Activated CD8-positive, alpha-beta memory T cell treated with anti-CD3 and anti-CD28 coated beads for 4 hours (primary cell): ENCODE measurements at regions not wholly inside any gene's neighbourhood (a gene's known extent, or its start where the extent isn't known, plus 50 kb on each side); places are given as distances from the start of the nearest gene placed in this dataset.
"Not testable (repeated sequence)": the region's sequence is repeated elsewhere in the genome, so short reads cannot be mapped to it uniquely, and the experiment has no call there.

Experiments
- DNase-seq, 2 donors: peaks; one replicate each; pipeline ENCODE4 v3.0.0-alpha.2; 2020; ENCODE audit warnings: low read depth in 2 of 2

- DNase-seq = no peak
Measured at GRCh38 chr12:13924286-13924685, 57.1 kb downstream of the GRIN2B start.

DNA sequence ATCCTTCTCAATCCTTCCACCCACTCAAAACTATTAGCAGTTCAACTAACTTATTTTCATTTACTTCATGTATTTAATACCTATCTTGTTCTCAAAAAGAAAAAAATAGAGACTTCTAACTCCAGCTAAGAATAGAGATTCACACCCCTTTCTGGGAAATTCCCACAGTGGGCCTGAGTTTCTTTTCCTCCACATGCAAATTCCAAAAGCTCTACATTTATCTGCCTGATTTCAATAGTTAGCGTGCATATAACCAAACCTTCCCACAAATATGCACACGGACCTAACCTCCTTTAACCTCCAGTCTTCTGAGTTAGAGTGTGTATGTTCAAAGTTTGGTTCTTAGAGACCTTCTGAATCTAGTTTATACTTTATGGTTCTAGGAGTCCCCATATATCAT is 62.5 kb downstream of the GRIN2B start:
- no peak for DNase-seq

DNA sequence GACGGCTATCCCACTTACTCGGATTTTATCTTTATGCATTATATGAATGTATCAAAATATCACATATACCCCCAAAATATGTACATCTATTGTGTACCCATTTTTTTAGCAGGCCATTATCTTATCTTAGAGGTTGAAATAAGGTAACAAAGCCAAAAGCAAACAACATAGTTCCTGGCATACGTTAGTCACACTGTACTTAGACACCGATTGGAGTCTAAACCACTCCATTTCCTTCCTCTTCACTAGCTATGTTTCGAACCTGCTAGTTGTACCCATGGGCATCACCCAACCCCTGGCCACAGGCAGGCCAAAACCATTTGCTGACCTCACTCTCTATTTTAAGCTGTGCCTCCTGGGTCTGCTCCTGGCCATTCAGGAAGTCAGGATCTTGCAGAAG is 66.3 kb downstream of the GRIN2B start:
- no peak for DNase-seq

- no peak for DNase-seq
Measured at GRCh38 chr12:13913371-13913770, 68.0 kb downstream of the GRIN2B start.

GRCh38 chr12:13911756-13912554 is 69.4 kb downstream of the GRIN2B start:
- no peak for DNase-seq

- DNase-seq = no peak
Measured at GRCh38 chr12:13905794-13906193, 75.6 kb downstream of the GRIN2B start.

GRCh38 chr12:13900718-13901117 is 80.7 kb downstream of the GRIN2B start:
- DNase-seq = no peak

DNA sequence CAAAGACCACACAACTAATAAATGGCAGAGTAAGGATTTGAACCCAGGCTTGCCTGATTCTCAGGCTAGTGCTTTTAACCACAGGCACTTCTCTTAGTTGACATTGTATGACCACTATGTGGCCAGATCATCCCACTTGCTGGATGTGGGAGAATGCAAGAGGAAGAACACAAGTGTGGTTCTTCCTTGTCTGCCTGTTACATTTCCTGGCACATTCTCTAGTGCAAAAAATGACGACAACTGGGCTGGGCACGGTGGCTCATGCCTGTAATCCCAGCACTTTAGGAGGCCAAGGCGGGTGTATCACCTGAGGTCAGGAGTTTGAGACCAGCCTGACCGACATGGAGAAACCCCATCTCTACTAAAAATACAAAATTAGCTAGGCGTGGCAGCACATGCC is 83.0 kb downstream of the GRIN2B start:
- DNase-seq = not testable (repeated sequence)

DNA sequence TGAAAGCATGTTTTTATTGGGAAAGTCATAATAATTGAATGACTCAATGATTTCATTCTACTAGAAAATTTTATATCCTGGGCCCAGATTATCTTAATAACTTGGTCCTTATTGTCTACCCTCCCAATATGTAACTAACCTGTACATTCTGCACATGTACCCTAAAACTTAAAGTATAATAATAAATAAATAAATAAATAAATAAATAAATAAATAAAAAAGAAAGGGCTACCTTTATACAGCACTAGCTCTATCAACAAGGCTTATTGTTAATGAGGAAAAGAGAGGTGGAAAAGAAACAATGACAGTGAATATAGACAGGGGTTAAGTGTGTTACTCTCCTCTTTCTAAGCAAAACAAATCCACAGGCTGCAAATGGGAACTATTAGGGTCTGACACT is 83.6 kb downstream of the GRIN2B start:
- no peak for DNase-seq

DNA sequence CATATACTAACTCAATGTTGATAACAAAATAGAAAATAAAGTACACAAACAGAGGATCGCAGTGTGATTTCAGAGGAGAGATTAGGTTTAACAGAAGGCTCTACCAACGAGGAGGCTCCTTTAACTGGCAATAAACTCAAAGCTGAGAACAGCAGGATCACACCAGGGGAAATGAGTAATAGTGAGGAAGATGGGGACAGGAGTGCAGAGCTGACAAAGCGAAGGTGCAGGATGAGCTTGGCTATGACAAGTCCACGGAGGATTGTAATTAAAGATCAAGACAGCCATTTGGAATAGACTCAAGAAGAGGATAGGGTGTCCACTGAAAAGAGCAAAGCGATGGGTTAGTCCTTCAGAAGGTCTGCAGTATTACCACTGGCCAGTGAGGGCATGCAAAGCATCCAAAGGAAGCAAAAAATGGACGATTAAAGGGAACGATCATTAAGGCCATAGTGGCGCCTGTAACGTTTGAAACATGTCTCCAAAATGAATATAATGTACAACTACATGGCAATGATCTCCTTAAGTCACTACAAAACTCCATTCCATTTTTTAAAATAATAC is 85.3 kb downstream of the GRIN2B start:
- DNase-seq = no peak

GRCh38 chr12:13891902-13892301 is 89.5 kb downstream of the GRIN2B start:
- no peak for DNase-seq

DNA sequence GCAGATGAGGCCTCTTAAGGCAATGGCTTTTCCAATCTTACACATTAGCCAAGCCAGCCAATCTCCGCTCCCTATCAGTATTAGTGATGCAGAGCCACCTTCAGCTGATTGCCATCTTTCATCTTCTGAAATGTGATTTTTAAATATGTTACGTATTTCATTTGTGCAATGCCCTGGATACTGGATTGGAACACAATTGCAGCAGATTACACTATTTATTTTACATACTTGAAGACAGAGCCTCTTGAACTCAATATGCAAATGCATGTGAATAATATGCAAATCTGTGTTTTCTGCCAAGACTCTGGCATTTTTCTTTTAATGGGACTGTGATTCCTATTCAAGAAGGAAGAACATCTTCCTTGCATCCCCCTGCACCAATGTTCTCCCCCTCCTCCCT is 90.5 kb downstream of the GRIN2B start:
- no peak for DNase-seq

GRCh38 chr12:13887779-13888388 is 93.5 kb downstream of the GRIN2B start:
- DNase-seq = no peak

DNA sequence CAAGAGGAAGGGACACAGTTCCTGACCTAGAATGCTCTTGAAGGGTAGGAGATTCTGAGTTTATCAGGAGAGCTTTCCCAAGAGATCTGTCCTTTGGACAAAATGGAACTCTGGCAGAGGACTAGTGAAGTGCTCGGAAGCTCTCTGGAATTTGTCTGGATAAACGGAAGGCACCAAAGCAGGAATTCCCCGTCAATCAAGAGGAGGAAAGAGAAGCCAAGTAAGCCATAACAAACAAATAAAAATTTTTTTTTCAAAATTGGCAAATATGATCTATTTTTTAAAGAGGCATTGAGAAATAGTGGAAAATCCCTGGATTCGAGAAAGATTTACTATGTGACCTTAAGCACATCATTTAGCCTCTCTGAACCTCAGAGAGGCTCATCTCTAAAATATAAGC is 99.2 kb downstream of the GRIN2B start:
- DNase-seq = no peak

GRCh38 chr12:13880613-13881012 is 100.8 kb downstream of the GRIN2B start:
- DNase-seq = no peak

- no peak for DNase-seq
Measured at GRCh38 chr12:13875744-13876143, 105.7 kb downstream of the GRIN2B start.

DNA sequence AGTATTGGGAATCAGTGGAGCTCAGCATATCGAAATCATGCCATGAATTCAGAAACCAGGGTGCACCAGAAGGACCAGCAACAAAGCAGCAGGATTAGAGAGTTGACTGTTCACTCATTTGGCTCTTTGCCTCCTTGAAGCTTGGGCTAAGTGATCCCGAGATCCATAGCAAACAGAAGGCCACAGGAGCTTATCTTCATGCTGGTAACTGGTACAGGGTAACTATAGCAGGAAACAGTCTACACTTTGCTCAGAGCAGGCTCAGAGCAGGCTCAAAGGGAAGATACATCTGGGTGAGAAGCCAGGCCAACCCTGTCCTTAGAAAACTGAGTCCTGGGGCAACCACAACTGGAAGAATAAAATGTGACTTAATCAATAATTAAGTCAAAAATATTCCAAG is 111.1 kb downstream of the GRIN2B start:
- DNase-seq = no peak

DNA sequence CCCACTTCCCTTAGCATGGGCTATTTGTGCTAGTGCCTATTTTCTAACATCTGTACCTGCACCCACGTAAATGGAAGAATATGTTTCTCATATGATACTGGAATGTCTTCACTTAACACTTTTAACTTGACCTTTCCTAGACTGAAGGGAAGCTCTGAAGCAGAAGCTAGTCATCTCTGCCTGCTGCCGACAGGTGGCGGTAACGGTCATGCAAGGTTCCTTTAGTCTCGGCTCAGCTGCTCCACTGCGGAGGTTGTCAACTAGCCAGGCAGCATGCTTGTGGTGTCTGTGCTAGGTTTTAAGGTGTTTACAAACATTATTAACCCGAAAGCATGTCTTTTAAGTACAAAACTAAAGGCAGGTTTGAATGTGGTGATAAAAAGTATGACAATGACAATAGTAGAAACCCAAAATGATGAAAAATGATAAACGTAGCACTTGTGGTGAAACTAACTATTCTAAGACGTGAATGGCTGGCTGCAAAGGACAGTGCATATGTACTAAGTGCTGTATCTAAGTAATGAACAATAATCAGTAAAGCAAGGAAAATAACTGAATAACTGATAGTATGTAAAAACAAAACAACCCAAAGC is 117.2 kb downstream of the GRIN2B start:
- DNase-seq = peak in 1 of 2 donors; percentile 0

- no peak for DNase-seq
Measured at GRCh38 chr12:13857750-13858149, 123.7 kb downstream of the GRIN2B start.

GRCh38 chr12:13853471-13853870 is 127.9 kb downstream of the GRIN2B start:
- DNase-seq = no peak

DNA sequence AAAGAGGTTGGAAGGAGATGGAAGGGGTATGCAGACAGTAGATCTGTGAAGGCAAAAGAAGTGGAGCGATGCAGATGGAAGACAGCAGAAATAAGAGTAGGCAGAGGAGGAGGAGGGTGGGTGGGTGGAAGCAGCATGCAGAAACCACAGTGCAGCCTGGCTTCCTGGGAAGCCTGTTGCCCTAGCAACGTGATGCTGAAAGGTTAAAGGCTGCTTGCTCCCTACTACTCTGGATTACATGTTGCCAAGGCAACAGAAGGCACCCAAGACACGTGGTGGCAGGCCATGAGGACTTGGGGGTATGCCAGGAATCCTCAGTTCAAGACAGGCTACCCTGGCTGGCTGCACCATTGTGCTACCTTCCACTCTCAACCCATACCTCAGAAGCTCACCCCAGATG is 129.6 kb downstream of the GRIN2B start:
- no peak for DNase-seq

DNA sequence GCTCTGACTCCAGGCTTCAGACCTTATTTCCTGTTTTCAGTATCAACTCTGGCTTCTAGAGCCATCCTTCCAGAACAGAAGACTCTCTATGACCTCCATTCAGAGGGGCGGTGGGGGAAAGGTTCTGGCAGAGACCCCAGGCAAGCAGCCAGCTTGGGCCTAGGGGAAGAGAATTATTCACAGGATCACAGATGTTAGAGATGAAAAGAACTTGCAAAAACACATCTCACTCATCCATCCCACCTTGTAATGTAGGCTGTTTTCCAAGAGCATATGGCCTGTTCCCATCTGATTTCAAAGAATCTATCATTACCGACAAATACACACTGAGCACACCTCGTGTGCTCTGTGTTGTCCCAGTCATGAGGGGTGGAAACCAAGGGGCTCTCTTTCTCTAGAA is 131.9 kb downstream of the GRIN2B start:
- no peak for DNase-seq

DNA sequence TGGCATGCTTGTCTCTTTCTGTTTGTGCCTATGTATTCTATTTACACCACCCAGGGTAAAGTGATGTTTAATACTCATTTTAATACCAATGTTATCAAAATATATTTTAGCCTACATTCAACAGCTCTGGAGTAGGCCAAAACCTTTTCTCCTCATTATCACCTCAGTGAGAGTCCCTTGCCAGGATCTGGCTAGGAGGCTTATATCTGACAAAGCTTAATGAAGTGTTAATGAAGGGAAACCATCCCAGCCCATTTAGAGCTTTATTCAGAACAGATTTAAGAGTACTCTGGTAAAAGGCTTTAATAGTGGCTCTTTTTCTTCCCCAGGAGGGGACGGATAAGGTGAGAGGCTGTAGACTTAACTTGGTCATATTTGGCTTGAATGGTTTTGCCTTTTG is 137.6 kb downstream of the GRIN2B start:
- DNase-seq = no peak
